ENCODE measurements at regions not wholly inside any gene's neighbourhood (a gene's known extent, or its start where the extent isn't known, plus 50 kb on each side); places are given as distances from the start of the nearest gene placed in this dataset.

DNA sequence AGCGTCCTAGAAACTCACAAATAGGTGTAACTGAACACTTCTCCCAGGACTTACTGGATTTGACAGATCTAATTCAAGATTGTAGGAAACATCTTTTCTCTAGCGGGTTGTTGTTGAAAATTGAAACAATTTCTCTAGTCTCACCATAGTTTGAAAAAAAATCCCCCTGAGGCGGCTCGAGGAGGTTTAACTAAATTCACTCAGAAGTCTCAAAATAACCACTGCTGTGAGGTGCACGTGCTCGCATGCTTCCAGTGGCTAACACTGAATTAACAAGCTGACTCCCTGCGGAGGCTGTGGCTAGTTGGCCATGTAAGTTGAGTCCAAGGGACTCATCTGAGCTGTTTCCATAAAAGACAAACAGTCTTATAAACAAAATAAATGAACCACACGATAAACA is 503.9 kb downstream of the OCA2 start:
- TF ChIP-seq POLR2AphosphoS5 (IDR thresholded peaks at IDR 0.05; ENCODE audit: borderline replicate concordance, low read depth, low read length) (no peak), EZH2 (IDR thresholded peaks at IDR 0.05) (no peak)
